ENCODE measurements at regions not wholly inside any gene's neighbourhood (a gene's known extent, or its start where the extent isn't known, plus 50 kb on each side); places are given as distances from the start of the nearest gene placed in this dataset.

DNA sequence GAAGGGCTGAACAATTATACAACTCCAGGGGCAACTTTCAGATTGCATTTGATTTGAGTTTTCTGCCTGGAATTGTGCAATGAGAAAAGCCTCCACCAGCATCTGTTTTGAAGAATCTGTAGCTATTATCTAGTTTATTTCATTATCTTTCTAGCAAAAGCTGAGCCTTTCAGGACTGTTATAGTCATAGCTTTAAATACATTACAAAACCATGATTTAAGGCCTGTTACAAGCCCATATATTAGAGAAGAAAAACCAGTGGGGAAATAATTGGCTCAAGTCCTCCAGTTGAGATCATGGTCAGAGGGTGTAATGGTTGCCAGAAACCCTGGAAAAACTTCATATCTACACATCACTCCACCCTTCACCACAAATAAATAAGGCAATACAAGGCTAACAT, 676.2 kb downstream of the HDGFL1 start:
- peak in 2 of 8 experiments; percentile 28 to 33 for ATAC-seq (replicated peaks in 6 of 8)
- H3K27ac ChIP-seq: no peak overlapping the region
- no peaks in the 10 kb centered on the region for H3K4me1 ChIP-seq (replicated peaks in 1 of 2)
- in situ Hi-C loops (cut with MboI; ENCODE audit: low pct_unique_long_range_greater_than_20kb in 2 of 9, low sequenced_read_pairs in 9 of 9, unreplicated experiment in 9 of 9): no loop called here
- H3K4me3 ChIP-seq: no peak overlapping the region

- in situ Hi-C loops (cut with MboI; ENCODE audit: low pct_unique_long_range_greater_than_20kb in 2 of 9, low sequenced_read_pairs in 9 of 9, unreplicated experiment in 9 of 9): no loop called here
- H3K4me1 ChIP-seq (replicated peaks in 1 of 2): no peaks in the 10 kb centered on the region
- H3K27ac ChIP-seq: no peak overlapping the region
- WGBS, 10 experiments: 20 to 100% (median 92%) methylated on average over 2 to 4 of the region's 4 CpGs
- no peak overlapping the region for H3K4me3 ChIP-seq
- ATAC-seq (replicated peaks in 6 of 8): no peak
These were observed 677.5 kb downstream of the HDGFL1 start for GRCh38 chr6:23246896-23247295.

- ATAC-seq (replicated peaks in 6 of 8): no peak
- 13 to 100% (median 94%) methylated on average over 1 to 2 of the region's 2 CpGs for WGBS, 10 experiments
These were observed 681.2 kb downstream of the HDGFL1 start for GRCh38 chr6:23250556-23250955.

GRCh38 chr6:23262864-23263263, 693.5 kb downstream of the HDGFL1 start:
- no peak for ATAC-seq (replicated peaks in 6 of 8)
- 20 to 100% (median 82%) methylated on average over 1 to 2 of the region's 2 CpGs; no CpG with 5 or more reads in 2 of the 10 experiments for WGBS, 10 experiments
- in situ Hi-C loops (cut with MboI; ENCODE audit: low pct_unique_long_range_greater_than_20kb in 2 of 9, low sequenced_read_pairs in 9 of 9, unreplicated experiment in 9 of 9): no loop called here

More at GRCh38 chr6:23250556-23250955, 681.2 kb downstream of the HDGFL1 start:
- H3K27ac ChIP-seq: no peak overlapping the region
- no peak overlapping the region for H3K4me3 ChIP-seq
- in situ Hi-C loops (cut with MboI; ENCODE audit: low pct_unique_long_range_greater_than_20kb in 2 of 9, low sequenced_read_pairs in 9 of 9, unreplicated experiment in 9 of 9): no loop called here
- H3K4me1 ChIP-seq (replicated peaks in 1 of 2): no peaks in the 10 kb centered on the region

GRCh38 chr6:23265270-23265669, 695.9 kb downstream of the HDGFL1 start:
- ATAC-seq (replicated peaks in 6 of 8): no peak
- in situ Hi-C loops (cut with MboI; ENCODE audit: low pct_unique_long_range_greater_than_20kb in 2 of 9, low sequenced_read_pairs in 9 of 9, unreplicated experiment in 9 of 9): no loop called here
- H3K27ac ChIP-seq: no peak overlapping the region
- WGBS, 10 experiments: 35 to 100% (median 84%) methylated on average over 2 to 7 of the region's 7 CpGs; no CpG with 5 or more reads in 2 of the 10 experiments
- H3K4me3 ChIP-seq: no peak overlapping the region
- H3K4me1 ChIP-seq (replicated peaks in 1 of 2): peaks cover 0 to 11% of the 10 kb centered on the region in 2 donors

More at GRCh38 chr6:23262864-23263263, 693.5 kb downstream of the HDGFL1 start:
- H3K27ac ChIP-seq: no peak overlapping the region
- peaks cover 0 to 3% of the 10 kb centered on the region in 2 donors for H3K4me1 ChIP-seq (replicated peaks in 1 of 2)
- no peak overlapping the region for H3K4me3 ChIP-seq

DNA sequence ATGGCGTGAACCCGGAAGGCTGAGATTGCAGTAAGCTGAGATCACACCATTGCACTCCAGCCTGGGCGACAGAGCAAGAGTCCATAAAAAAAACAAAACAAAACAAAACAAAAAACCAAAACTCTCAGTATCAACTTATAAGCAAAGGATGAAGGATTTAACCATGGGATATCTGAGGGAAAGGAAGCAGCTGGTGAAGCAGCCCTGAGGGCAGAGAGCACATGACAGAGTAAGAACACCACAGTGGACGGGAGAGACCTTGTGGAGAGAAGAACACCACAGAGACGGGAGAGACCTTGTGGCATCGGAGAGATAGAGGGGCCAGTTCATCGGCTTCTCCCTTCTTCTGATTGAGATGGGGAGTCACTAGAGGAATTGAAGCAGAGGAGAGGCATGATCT, 697.2 kb downstream of the HDGFL1 start:
- peaks cover 0 to 11% of the 10 kb centered on the region in 2 donors for H3K4me1 ChIP-seq (replicated peaks in 1 of 2)
- ATAC-seq (replicated peaks in 6 of 8): no peak
- no peak overlapping the region for H3K4me3 ChIP-seq
- 58 to 100% (median 86%) methylated on average over 3 to 6 of the region's 7 CpGs; no CpG with 5 or more reads in 3 of the 10 experiments for WGBS, 10 experiments
- in situ Hi-C loops (cut with MboI; ENCODE audit: low pct_unique_long_range_greater_than_20kb in 2 of 9, low sequenced_read_pairs in 9 of 9, unreplicated experiment in 9 of 9): no loop called here
- no peak overlapping the region for H3K27ac ChIP-seq

- WGBS, 10 experiments: 0 to 100% (median 84%) methylated on average over 1 to 2 of the region's 2 CpGs; no CpG with 5 or more reads in 1 of the 10 experiments
- Histone ChIP-seq H3K27ac (no peak overlapping the region), H3K4me1 (replicated peaks in 1 of 2) (peaks cover 0 to 13% of the 10 kb centered on the region in 2 donors), H3K4me3 (no peak overlapping the region)
- ATAC-seq (replicated peaks in 6 of 8): no peak
- in situ Hi-C loops (cut with MboI; ENCODE audit: low pct_unique_long_range_greater_than_20kb in 2 of 9, low sequenced_read_pairs in 9 of 9, unreplicated experiment in 9 of 9): no loop called here
These were observed 698.3 kb downstream of the HDGFL1 start for GRCh38 chr6:23267651-23268050.

- in situ Hi-C loops (cut with MboI; ENCODE audit: low pct_unique_long_range_greater_than_20kb in 2 of 9, low sequenced_read_pairs in 9 of 9, unreplicated experiment in 9 of 9): no loop called here
- peak in 5 of 8 experiments; percentile 61 to 92 (median 76) for ATAC-seq (replicated peaks in 6 of 8)
- 19 to 92% (median 78%) methylated on average over 1 to 4 of the region's 4 CpGs; no CpG with 5 or more reads in 3 of the 10 experiments for WGBS, 10 experiments
- peaks cover 0 to 18% of the 10 kb centered on the region in 2 donors for H3K4me1 ChIP-seq (replicated peaks in 1 of 2)
- no peak overlapping the region for H3K4me3 ChIP-seq
- no peak overlapping the region for H3K27ac ChIP-seq
These were observed 699.0 kb downstream of the HDGFL1 start for GRCh38 chr6:23268348-23268747.

GRCh38 chr6:23269436-23269835, 700.1 kb downstream of the HDGFL1 start:
- Histone ChIP-seq H3K4me1 (replicated peaks in 1 of 2) (peaks cover 0 to 18% of the 10 kb centered on the region in 2 donors), H3K4me3 (no peak overlapping the region), H3K27ac (no peak overlapping the region)
- no peak for ATAC-seq (replicated peaks in 6 of 8)
- WGBS, 10 experiments: 30 to 100% (median 87%) methylated on average over 1 to 3 of the region's 3 CpGs; no CpG with 5 or more reads in 1 of the 10 experiments
- in situ Hi-C loops (cut with MboI; ENCODE audit: low pct_unique_long_range_greater_than_20kb in 2 of 9, low sequenced_read_pairs in 9 of 9, unreplicated experiment in 9 of 9): no loop called here

DNA sequence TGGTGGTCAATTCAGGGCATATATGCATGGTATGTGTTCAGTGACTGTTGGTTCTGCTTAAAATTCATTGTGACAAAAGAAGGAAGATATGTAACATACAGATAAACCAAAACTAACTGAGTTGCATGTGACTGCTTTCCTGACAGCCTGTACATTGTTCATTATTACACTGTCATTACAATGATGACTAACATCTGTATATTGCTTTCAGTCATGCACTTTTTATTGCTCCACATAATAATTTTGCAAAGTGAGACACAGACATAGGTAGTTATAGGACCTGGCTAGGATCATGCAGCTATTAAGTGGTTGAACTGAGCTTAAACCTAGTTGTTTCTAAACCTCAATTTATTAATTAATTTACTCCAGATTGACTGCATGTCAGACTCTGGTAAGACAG, 703.2 kb downstream of the HDGFL1 start:
- ATAC-seq (replicated peaks in 6 of 8): peak in 5 of 8 experiments; percentile 50 to 82 (median 74)
- Histone ChIP-seq H3K27ac (no peak overlapping the region), H3K4me3 (no peak overlapping the region), H3K4me1 (replicated peaks in 1 of 2) (peaks cover 0 to 21% of the 10 kb centered on the region in 2 donors)
- in situ Hi-C loops (cut with MboI; ENCODE audit: low pct_unique_long_range_greater_than_20kb in 2 of 9, low sequenced_read_pairs in 9 of 9, unreplicated experiment in 9 of 9): no loop called here

GRCh38 chr6:23277521-23278179, 708.3 kb downstream of the HDGFL1 start:
- Histone ChIP-seq H3K27ac (no peak overlapping the region), H3K4me3 (no peak overlapping the region), H3K4me1 (replicated peaks in 1 of 2) (peaks cover 17 to 28% of the 10 kb centered on the region in 2 donors)
- in situ Hi-C loops (cut with MboI; ENCODE audit: low pct_unique_long_range_greater_than_20kb in 2 of 9, low sequenced_read_pairs in 9 of 9, unreplicated experiment in 9 of 9): no loop called here
- ATAC-seq (replicated peaks in 6 of 8): peak in 5 of 8 experiments; percentile 87 to 96 (median 93)
- 8 to 78% (median 60%) methylated on average over 2 to 4 of the region's 4 CpGs; no CpG with 5 or more reads in 1 of the 10 experiments for WGBS, 10 experiments

GRCh38 chr6:23278180-23278532, 708.8 kb downstream of the HDGFL1 start:
- H3K4me1 ChIP-seq (replicated peaks in 1 of 2): peaks cover 17 to 25% of the 10 kb centered on the region in 2 donors

DNA sequence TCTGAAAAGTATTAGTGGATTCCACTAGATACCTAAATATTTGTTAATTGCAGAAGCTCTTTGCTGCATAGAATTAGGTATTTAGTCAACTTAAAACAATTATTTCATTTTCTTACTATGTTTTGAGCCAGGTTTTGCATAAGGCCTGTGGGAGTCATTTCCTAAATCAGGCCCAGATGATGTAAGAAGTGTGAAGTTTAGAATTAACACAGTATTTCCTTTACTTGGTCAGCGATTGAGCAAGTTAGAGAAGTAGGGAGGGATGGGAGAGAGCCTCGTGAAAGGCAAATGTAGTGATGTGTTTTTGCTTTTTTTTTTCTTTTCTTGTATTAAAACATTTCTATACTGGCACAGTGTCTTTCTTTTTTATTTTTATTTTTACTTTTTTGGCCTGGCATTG, 711.1 kb downstream of the HDGFL1 start:
- peak in 1 of 8 experiments; percentile 25 for ATAC-seq (replicated peaks in 6 of 8)
- in situ Hi-C loops (cut with MboI; ENCODE audit: low pct_unique_long_range_greater_than_20kb in 2 of 9, low sequenced_read_pairs in 9 of 9, unreplicated experiment in 9 of 9): no loop called here
- WGBS, 10 experiments: 5 to 100% (median 88%) methylated on average over 1 to 2 of the region's 2 CpGs; no CpG with 5 or more reads in 1 of the 10 experiments
- H3K4me1 ChIP-seq (replicated peaks in 1 of 2): peaks cover 17 to 23% of the 10 kb centered on the region in 2 donors
- H3K27ac ChIP-seq: no peak overlapping the region
- no peak overlapping the region for H3K4me3 ChIP-seq

More at GRCh38 chr6:23278180-23278532, 708.8 kb downstream of the HDGFL1 start:
- WGBS, 10 experiments: 71 to 100% (median 95%) methylated on average over 1 to 2 of the region's 2 CpGs; no CpG with 5 or more reads in 2 of the 10 experiments
- ATAC-seq (replicated peaks in 6 of 8): peak in 5 of 8 experiments; percentile 21 to 65 (median 36)
- Histone ChIP-seq H3K4me3 (no peak overlapping the region), H3K27ac (no peak overlapping the region)
- in situ Hi-C loops (cut with MboI; ENCODE audit: low pct_unique_long_range_greater_than_20kb in 2 of 9, low sequenced_read_pairs in 9 of 9, unreplicated experiment in 9 of 9): no loop called here

Data from motor neuron (in vitro differentiated cells).